PFSK-1 (cell line): ENCODE measurements at regions not wholly inside any gene's neighbourhood (a gene's known extent, or its start where the extent isn't known, plus 50 kb on each side); places are given as distances from the start of the nearest gene placed in this dataset.

Source experiments
- FOXP2 ChIP-seq: optimal IDR thresholded peaks from 2 replicates; pipeline ENCODE3; 2011; ENCODE audit warnings: borderline replicate concordance, control low read depth, inconsistent platforms; ENCODE audit not compliant: insufficient read depth; ENCODE audit errors: extremely low read length, extremely low read depth
- POLR2AphosphoS5 ChIP-seq: IDR thresholded peaks from 2 replicates; pipeline ENCODE4 v1.6.1; 2012; ENCODE audit warnings: low read depth, mild to moderate bottlenecking, control low read depth, low read length, moderate library complexity
- REST ChIP-seq, 2 experiments: IDR thresholded peaks; 2 replicates each; pipeline versions ENCODE4 v1.6.1 to v1.8.0; 2011 to 2012; ENCODE audit warnings: low read depth in 2 of 2, low read length in 2 of 2, control low read depth in 1 of 2, inconsistent platforms in 1 of 2, mild to moderate bottlenecking in 1 of 2, moderate library complexity in 1 of 2; ENCODE audit not compliant: insufficient read depth in 1 of 2
- SIN3A ChIP-seq: IDR thresholded peaks from 2 replicates; pipeline ENCODE4 v1.6.1; 2012; ENCODE audit warnings: mild to moderate bottlenecking, low read length, moderate library complexity, borderline replicate concordance; ENCODE audit not compliant: insufficient read depth
- TAF1 ChIP-seq: IDR thresholded peaks from 2 replicates; pipeline ENCODE4 v1.6.1; 2012; ENCODE audit warnings: low read length, control low read depth, borderline replicate concordance; ENCODE audit not compliant: insufficient read depth

GRCh38 chr3:162973428-162973917 lies 1476.9 kb downstream of the OTOL1 start:
- no peak for TF ChIP-seq POLR2AphosphoS5
- no peak for TF ChIP-seq SIN3A
- no peak for TF ChIP-seq REST (IDR thresholded peaks at IDR 0.05; ENCODE audit: insufficient read depth in 1 of 2, low read depth in 2 of 2, low read length in 2 of 2)
- TF ChIP-seq TAF1: no peak
- TF ChIP-seq FOXP2: no peak

GRCh38 chr3:162978136-162978535 lies 1481.5 kb downstream of the OTOL1 start:
- TF ChIP-seq FOXP2: no peak
- TF ChIP-seq REST (IDR thresholded peaks at IDR 0.05; ENCODE audit: insufficient read depth in 1 of 2, low read depth in 2 of 2, low read length in 2 of 2): no peak
- no peak for TF ChIP-seq POLR2AphosphoS5

GRCh38 chr3:162984746-162985145 lies 1488.1 kb downstream of the OTOL1 start:
- no peak for TF ChIP-seq TAF1
- TF ChIP-seq POLR2AphosphoS5: no peak
- no peak for TF ChIP-seq SIN3A

GRCh38 chr3:162992741-162993140 lies 1496.1 kb downstream of the OTOL1 start:
- TF ChIP-seq FOXP2 (no peak), POLR2AphosphoS5 (no peak), REST (IDR thresholded peaks at IDR 0.05; ENCODE audit: insufficient read depth in 1 of 2, low read depth in 2 of 2, low read length in 2 of 2) (no peak), SIN3A (no peak), TAF1 (no peak)

GRCh38 chr3:162994165-162994564 lies 1497.6 kb downstream of the OTOL1 start:
- TF ChIP-seq REST (IDR thresholded peaks at IDR 0.05; ENCODE audit: insufficient read depth in 1 of 2, low read depth in 2 of 2, low read length in 2 of 2): no peak
- no peak for TF ChIP-seq FOXP2
- TF ChIP-seq SIN3A: no peak
- no peak for TF ChIP-seq TAF1
- no peak for TF ChIP-seq POLR2AphosphoS5
